PFSK-1 (cell line): ENCODE measurements at regions not wholly inside any gene's neighbourhood (a gene's known extent, or its start where the extent isn't known, plus 50 kb on each side); places are given as distances from the start of the nearest gene placed in this dataset.

Experiments used
- POLR2AphosphoS5 ChIP-seq: IDR thresholded peaks from 2 replicates; pipeline ENCODE4 v1.6.1; 2012; ENCODE audit warnings: low read depth, mild to moderate bottlenecking, control low read depth, low read length, moderate library complexity
- SIN3A ChIP-seq: IDR thresholded peaks from 2 replicates; pipeline ENCODE4 v1.6.1; 2012; ENCODE audit warnings: mild to moderate bottlenecking, low read length, moderate library complexity, borderline replicate concordance; ENCODE audit not compliant: insufficient read depth

DNA sequence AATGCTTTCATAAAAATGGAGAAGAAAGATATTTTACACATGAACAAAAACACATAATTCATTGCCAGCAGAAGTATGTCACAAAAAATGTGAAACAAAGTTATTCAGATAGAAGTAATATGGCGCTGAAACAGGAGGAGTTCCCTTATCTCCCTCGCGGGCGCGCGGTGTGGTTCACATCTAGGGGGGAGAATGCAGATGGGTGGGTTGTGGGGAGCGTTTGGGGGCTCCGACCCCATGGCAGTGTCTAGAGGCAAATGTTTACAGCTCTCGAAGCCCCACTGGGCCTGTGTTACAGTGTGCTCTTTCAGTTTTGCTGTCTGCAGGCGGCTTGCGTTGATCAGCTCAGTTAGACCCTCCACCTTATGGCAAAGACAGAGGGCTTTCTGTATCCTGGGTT is 297.5 kb downstream of the CGGBP1 start:
- no peak for TF ChIP-seq POLR2AphosphoS5
- TF ChIP-seq SIN3A, result no peak
